ENCODE measurements at regions not wholly inside any gene's neighbourhood (a gene's known extent, or its start where the extent isn't known, plus 50 kb on each side); places are given as distances from the start of the nearest gene placed in this dataset.
"Not testable (repeated sequence)": the region's sequence is repeated elsewhere in the genome, so short reads cannot be mapped to it uniquely, and the experiment has no call there.

GRCh38 chr1:115531631-115532264 is 110.0 kb upstream of the VANGL1 start:
- DNase-seq: no peak

DNA sequence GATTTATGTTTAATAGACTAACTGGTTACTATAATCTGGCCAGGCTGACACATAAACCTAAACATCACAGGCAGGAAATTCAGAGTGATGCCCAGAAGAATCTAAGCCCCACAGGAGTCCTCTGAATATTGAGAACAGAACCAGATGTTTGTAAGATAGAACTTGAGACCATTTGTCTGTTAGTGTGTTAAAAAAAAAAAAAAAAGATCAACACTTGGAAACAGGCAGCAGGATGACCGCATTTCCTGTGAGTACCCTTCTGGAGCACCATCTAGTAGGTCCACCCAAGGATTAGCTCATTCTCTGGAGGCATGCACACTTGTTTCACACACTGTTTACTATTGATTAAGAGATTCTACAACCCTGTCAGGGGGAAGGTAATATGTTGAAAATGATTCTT is 111.4 kb upstream of the VANGL1 start:
- DNase-seq: no peak

DNA sequence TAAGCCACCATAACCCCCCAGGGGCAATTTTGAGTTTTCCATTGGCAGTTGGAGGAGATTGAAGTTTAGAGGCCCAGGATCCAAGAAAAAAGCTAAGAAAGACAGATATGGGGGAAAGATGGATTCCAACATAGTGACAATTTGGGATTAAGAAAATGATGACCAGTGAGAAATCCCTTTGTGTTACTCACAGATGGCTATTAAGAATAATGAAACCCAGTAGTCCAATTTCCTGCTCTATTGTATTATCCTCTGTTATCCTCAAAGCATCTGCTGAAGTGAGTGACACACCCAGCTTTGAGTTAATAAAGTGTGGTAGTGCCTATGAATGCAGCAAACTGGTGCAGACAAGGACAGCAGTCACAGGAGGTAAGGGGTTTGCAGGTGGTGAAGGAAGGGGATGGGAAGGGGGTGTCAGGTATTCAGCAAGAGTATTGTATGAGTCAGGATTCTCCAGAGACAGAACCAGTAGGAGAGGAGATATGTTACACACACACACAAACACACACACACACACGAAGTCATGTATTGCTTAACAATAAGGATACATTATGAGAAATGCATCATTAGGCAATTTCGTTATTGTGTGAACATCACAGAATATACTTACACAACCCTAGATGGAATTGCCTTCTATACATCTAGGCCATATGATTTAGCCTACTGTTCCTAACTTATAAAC is 112.4 kb upstream of the VANGL1 start:
- DNase-seq: no peak

DNA sequence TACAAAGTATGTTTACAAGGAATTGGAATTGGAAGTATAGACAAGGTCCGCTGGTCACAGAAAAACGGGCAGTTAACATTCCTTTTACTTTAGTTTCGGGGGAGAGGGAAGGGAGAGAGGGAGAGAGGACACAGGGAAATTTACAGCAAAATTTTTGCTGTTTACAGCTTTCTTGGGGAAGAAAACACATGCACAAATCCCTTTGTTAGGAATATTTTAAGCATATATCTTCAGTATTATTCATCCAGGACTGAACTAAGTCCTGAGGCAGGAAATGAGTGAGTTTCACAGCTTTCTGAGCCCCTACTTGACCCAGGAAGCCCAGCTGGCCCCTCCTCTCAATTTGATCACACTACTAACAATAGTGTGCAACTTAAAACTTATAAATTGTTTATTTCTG is 113.4 kb upstream of the VANGL1 start:
- DNase-seq: not testable (repeated sequence)

DNA sequence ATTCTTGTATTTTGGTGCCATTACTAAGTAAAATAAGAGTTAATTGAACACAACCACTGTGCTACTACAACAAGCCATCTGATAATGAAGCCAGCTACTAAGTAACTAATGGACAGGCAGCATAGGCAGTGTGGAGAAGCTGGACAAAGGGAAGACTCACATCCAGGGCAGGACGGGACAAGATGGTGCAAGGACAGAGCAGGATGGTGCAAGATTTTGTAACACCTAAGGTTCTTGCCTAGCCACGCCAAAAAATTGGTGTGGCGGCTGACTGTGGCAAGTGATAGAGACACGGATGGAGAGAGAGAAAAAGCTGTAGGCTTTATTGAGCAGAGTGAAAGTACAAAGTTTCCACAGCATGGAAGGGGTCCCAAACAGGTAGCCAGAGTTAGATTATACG is 114.0 kb upstream of the VANGL1 start:
- DNase-seq: no peak

DNA sequence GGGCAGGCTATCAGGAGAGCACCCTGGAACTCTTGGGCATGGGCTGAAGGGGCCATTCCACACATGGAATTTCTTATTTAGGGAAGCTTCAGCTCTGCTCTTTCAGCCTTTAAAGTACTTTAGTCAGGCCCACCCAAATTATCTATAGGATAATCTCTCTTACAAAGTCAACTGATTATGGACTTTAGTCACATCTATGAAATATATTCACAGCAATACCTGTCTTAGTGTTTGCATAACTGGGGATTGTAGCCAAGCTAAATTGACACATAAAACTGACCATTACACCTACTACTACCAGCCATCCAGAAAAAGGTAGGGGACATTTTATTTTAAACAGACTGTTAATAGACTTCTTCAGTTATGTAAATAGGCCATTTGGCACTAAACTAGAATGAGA is 114.9 kb upstream of the VANGL1 start:
- DNase-seq: no peak

- DNase-seq: no peak
Measured at GRCh38 chr1:115524236-115524635, 117.5 kb upstream of the VANGL1 start.

- DNase-seq: no peak
Measured at GRCh38 chr1:115522386-115522785, 119.4 kb upstream of the VANGL1 start.

DNA sequence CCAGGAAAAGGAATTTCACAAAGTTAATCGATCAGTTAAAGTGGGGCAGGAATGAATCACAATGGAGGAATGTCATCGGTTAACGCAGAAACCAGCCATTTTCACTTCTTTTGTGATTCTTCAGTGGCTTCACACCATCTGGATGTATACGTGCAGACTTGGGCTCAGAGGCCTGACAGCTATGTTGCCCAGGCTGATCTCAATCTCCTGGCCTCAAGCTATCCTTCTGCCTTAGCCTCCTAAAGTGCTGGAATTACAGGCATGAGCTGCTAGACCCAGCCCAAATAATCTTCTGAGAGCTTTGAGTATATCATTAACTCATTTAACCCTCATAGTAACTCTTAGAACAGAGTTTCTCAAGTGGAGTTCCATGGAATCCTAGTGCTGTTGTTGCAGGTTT is 126.5 kb upstream of the VANGL1 start:
- no peak for DNase-seq

GRCh38 chr1:115510226-115510625 is 131.5 kb upstream of the VANGL1 start:
- not testable (repeated sequence) for DNase-seq

- no peak for DNase-seq
Measured at GRCh38 chr1:115507901-115508300, 133.9 kb upstream of the VANGL1 start.

GRCh38 chr1:115506924-115507589 is 134.7 kb upstream of the VANGL1 start:
- no peak for DNase-seq

DNA sequence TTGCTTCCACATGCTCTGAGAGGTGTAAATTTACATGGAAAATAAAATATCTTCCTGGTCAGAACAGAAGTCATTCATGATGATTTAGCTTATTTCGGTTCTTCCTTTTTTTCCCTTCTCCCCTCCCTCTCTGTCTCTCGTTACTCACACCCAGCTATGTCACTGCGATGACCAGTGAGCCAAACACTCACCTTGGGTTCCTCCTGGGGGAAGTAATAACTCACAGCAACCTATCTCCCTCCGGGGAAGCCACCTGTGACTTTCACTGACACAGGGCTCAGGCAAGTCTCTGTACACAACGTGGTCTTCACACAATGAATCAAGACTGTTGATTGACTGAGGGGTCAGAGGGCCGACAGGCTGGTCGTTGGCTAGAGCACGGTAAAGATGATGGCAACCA is 135.3 kb upstream of the VANGL1 start:
- no peak for DNase-seq

DNA sequence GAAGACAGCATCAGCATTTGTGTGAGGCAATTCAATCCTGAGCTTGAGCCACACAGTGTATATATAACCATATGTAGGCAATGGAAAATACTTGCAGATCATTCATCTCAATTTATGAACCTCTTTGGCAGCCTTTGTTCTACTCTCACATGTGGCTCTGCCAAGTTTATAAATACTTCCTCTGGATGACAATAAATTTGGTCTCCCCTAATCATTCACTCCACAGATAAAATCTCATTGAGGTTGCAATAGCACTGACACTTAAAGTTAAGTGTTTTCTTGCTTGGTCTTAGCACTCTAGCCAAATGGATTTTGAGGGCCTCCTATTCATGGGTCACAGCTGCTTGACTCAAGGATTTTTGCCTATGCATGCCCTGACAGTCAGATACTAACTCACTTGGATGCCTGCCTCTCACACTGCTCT is 136.6 kb upstream of the VANGL1 start:
- no peak for DNase-seq

DNA sequence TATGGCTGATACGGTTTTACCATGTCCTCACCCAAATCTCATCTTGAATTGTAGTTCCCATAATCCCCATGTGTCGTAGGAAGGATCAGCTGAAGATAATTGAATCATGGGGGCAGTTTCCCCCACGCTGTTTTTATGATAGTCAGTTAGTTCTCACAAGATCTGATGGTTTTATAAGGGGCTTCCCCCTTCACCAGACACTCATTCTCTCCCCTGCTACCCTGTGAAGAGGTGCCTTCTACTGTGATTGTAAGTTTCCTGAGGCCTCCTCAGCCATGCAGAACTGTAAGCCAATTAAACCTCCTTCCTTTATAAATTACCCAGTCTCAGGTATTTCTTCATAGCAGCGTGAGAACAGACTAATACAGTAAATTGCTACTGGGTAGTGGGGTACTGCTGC is 139.6 kb upstream of the VANGL1 start:
- DNase-seq: not testable (repeated sequence)

GRCh38 chr1:115501476-115501875 is 140.3 kb upstream of the VANGL1 start:
- DNase-seq: no peak

DNA sequence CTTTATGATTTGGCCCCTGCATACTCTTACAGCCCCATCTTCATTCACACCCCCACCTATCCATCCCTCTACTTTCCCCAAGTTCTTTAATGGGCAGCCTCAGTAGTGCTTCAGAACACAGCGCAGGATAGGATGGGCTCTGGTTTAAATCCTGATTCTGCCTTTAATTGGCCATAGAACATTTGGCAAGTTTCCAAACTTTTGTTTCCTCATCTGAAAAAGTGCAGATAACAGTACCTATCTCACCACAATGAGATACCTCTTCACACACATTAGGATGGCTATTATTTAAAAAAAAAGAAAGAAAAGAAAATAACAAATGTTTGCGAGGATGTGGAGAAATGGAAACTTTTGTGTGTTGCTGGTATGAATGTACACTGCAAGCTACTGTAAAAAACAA is 142.5 kb upstream of the VANGL1 start:
- no peak for DNase-seq

DNA sequence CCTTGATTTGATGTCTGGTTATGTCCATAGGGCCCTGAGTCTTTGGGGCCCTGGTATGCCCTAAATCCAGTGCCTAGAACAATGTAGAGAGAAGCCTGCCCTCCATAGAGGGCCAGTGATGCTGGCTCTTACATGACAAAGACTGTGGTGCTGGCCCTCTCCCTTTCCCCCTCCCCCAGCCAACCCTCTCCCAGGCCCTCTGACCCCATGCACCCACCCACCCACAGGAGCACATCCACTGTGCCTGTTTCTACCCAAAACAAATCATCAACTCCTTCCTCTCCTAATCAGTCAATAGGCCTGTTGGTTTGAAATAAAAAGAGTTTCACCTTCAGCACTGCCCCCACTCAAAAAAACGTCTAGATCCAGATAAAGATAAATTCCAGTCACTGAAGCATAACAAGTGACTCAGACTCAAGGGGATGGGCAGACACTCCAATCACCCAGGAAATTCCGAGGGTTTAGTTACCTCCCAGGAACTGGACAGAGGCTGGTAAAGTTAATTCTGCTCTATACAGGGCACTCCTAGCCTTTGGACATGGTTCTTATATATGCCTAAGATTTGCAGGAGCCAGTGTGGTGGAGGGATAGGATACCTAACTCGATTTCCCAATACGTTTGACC is 144.8 kb upstream of the VANGL1 start:
- DNase-seq: no peak

GRCh38 chr1:115495625-115496024 is 146.1 kb upstream of the VANGL1 start:
- no peak for DNase-seq

- no peak for DNase-seq
Measured at GRCh38 chr1:115495111-115495510, 146.7 kb upstream of the VANGL1 start.

DNA sequence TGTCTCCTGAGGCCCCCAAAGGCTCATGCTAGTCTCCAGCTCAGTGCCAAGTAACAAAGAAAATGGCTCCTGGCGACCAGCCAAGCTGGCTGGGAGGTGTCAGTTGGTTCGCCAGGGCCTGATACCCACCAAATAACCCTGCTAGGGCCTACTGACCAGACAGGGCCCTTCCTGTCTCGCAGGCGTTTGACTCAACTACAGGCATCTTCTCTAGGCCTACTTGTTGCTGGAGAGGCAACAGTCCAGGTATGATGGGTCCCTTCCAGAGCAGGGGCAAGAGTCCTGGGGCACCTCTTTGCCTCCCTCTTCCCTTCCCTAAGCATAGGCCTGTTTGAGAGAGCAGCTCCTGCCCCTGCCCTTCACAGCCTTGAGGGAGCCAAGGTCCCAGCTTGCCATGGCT is 147.9 kb upstream of the VANGL1 start:
- DNase-seq: no peak

DNA sequence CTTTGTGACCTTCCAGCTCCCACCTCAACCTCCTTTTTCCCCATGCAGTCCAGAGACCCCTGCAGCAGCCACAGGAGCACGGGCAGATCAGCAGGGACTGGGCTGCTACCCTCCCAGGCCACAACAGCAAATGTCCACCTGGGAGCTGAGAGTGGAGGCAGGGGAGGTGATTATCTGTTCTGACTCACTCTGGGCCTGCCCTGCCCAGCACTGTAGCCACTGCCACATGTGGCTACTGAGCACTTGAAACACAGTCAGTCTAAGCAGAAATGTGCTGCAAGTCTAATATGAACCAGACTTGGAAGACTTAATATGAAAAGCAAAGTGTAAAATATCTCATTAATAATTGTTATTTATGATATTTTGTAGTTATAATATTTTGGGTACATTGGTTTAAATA is 148.9 kb upstream of the VANGL1 start:
- no peak for DNase-seq

GRCh38 chr1:115492019-115492595 is 149.7 kb upstream of the VANGL1 start:
- DNase-seq: no peak

Data from CD4-positive, alpha-beta T cell treated with Interferon alpha-2 for 1 hour (primary cell).